ENCODE measurements at regions not wholly inside any gene's neighbourhood (a gene's known extent, or its start where the extent isn't known, plus 50 kb on each side); places are given as distances from the start of the nearest gene placed in this dataset.

GRCh38 chr21:43317254-43317748 is 109.6 kb downstream of the SIK1 start:
- DNase-seq (ENCODE audit: low read depth), result no peak

- DNase-seq (ENCODE audit: low read depth), result no peak
Observed at GRCh38 chr21:43316156-43316845, 110.6 kb downstream of the SIK1 start.

GRCh38 chr21:43315244-43316137 is 111.4 kb downstream of the SIK1 start:
- DNase-seq (ENCODE audit: low read depth), result no peak

GRCh38 chr21:43313939-43314405 is 113.0 kb downstream of the SIK1 start:
- DNase-seq (ENCODE audit: low read depth), result no peak

- no peak for DNase-seq (ENCODE audit: low read depth)
Observed at GRCh38 chr21:43313221-43313938, 113.6 kb downstream of the SIK1 start.

GRCh38 chr21:43312751-43313169 is 114.2 kb downstream of the SIK1 start:
- no peak for DNase-seq (ENCODE audit: low read depth)

GRCh38 chr21:43312011-43312410 is 114.9 kb downstream of the SIK1 start:
- no peak for DNase-seq (ENCODE audit: low read depth)

GRCh38 chr21:43311301-43311817 is 115.6 kb downstream of the SIK1 start:
- no peak for DNase-seq (ENCODE audit: low read depth)

GRCh38 chr21:43308815-43309283 is 118.1 kb downstream of the SIK1 start:
- DNase-seq (ENCODE audit: low read depth), result no peak

GRCh38 chr21:43308101-43308814 is 118.7 kb downstream of the SIK1 start:
- DNase-seq (ENCODE audit: low read depth), result no peak

- no peak for DNase-seq (ENCODE audit: low read depth)
Observed at GRCh38 chr21:43307677-43308070, 119.3 kb downstream of the SIK1 start.

GRCh38 chr21:43306911-43307676 is 119.8 kb downstream of the SIK1 start:
- DNase-seq (ENCODE audit: low read depth), result no peak

- no peak for DNase-seq (ENCODE audit: low read depth)
Observed at GRCh38 chr21:43306391-43306790, 120.5 kb downstream of the SIK1 start.

- no peak for DNase-seq (ENCODE audit: low read depth)
Observed at GRCh38 chr21:43305811-43306311, 121.1 kb downstream of the SIK1 start.

GRCh38 chr21:43305336-43305665 is 121.6 kb downstream of the SIK1 start:
- no peak for DNase-seq (ENCODE audit: low read depth)

- no peak for DNase-seq (ENCODE audit: low read depth)
Observed at GRCh38 chr21:43304621-43305335, 122.2 kb downstream of the SIK1 start.

- DNase-seq (ENCODE audit: low read depth), result no peak
Observed at GRCh38 chr21:43304206-43304605, 122.7 kb downstream of the SIK1 start.

- no peak for DNase-seq (ENCODE audit: low read depth)
Observed at GRCh38 chr21:43303275-43304178, 123.4 kb downstream of the SIK1 start.

- DNase-seq (ENCODE audit: low read depth), result no peak
Observed at GRCh38 chr21:43302769-43303168, 124.2 kb downstream of the SIK1 start.
